H1 (cell line): ENCODE measurements at regions not wholly inside any gene's neighbourhood (a gene's known extent, or its start where the extent isn't known, plus 50 kb on each side); places are given as distances from the start of the nearest gene placed in this dataset.
A peak's percentile ranks its signal among the peaks of the same experiment; 100 is the strongest.

ENCODE experiments used
- CTCF ChIA-PET: fragments of 300-600 bp; sonication (Branson Sonifier 250); formaldehyde crosslinking; loops from one replicate; lab custom pipeline; 2021; ENCODE audit not compliant: partially characterized antibody; lab: Charles Lee
- POLR2A ChIA-PET: fragments of 300-600 bp; sonication (Branson Sonifier 250); formaldehyde crosslinking; loops from one replicate; lab custom pipeline; 2021; ENCODE audit warnings: inconsistent platforms; ENCODE audit not compliant: partially characterized antibody; lab: Charles Lee
- DNase-seq, 2 experiments: peaks; one replicate each; pipeline versions ENCODE4 v3.0.0 to v3.0.0-alpha.2; 2010 to 2022; ENCODE audit warnings: low spot score in 2 of 2, low read depth in 1 of 2, mixed read lengths in 1 of 2
- FAIRE-seq: peaks from 2 replicates; lab custom pipeline; 2011; peaks lifted over from hg19 to GRCh38; lab: Jason Lieb, UNC
- H2AFZ ChIP-seq: 2 replicates; pipeline ENCODE4 v1.8.1; 2012; ENCODE audit warnings: low read length, inconsistent platforms
- H2AK5ac ChIP-seq: 2 replicates; pipeline ENCODE4 v1.6.1; 2013; ENCODE audit warnings: low read depth, low read length
- H2BK120ac ChIP-seq: replicated peaks from 2 replicates; pipeline ENCODE3; 2013; ENCODE audit warnings: low read depth, low read length, inconsistent platforms
- H2BK12ac ChIP-seq: 2 replicates; pipeline ENCODE4 v1.6.1; 2013; ENCODE audit warnings: low read depth, low read length
- H2BK15ac ChIP-seq: 2 replicates; pipeline ENCODE4 v1.6.1; 2013; ENCODE audit warnings: low read length
- H2BK20ac ChIP-seq: 2 replicates; pipeline ENCODE4 v1.6.1; 2013; ENCODE audit warnings: low read length
- H2BK5ac ChIP-seq: 2 replicates; pipeline ENCODE4 v1.6.1; 2013; ENCODE audit warnings: low read depth, low read length
- H3K14ac ChIP-seq: 2 replicates; pipeline ENCODE4 v1.6.1; 2013; ENCODE audit warnings: inconsistent platforms; ENCODE audit not compliant: insufficient read length
- H3K18ac ChIP-seq: 2 replicates; pipeline ENCODE4 v1.6.1; 2013; ENCODE audit warnings: low read length; ENCODE audit errors: extremely low read depth
- H3K23ac ChIP-seq: 2 replicates; pipeline ENCODE4 v1.6.1; 2013; ENCODE audit warnings: inconsistent platforms; ENCODE audit not compliant: insufficient read length
- H3K23me2 ChIP-seq: 2 replicates; pipeline ENCODE4 v1.6.1; 2013; ENCODE audit warnings: low read depth, low read length
- H3K27ac ChIP-seq: 2 replicates; pipeline ENCODE4 v1.6.1; 2011; ENCODE audit warnings: low read depth, low read length, inconsistent platforms
- H3K27me3 ChIP-seq, 4 experiments: replicated peaks in 1 of 4; 1 replicate in 1 of 4; 2 replicates in 3 of 4; pipeline versions ENCODE4 v1.6.1 to v1.8.1; 2011 to 2013; ENCODE audit warnings: low read length in 3 of 4, mild to moderate bottlenecking in 3 of 4, inconsistent platforms in 2 of 4, mixed read lengths in 2 of 4, moderate library complexity in 1 of 4; ENCODE audit not compliant: control insufficient read depth in 3 of 4, insufficient read depth in 3 of 4; ENCODE audit errors: extremely low read depth in 1 of 4
- H3K36me3 ChIP-seq, 4 experiments: 2 replicates each; pipeline versions ENCODE4 v1.6.1 to v1.8.1; 2011 to 2013; ENCODE audit warnings: mild to moderate bottlenecking in 4 of 4, low read length in 3 of 4, moderate library complexity in 2 of 4, control low read depth in 1 of 4, inconsistent platforms in 1 of 4; ENCODE audit not compliant: insufficient read depth in 4 of 4, control insufficient read depth in 2 of 4
- H3K4ac ChIP-seq: replicated peaks from 2 replicates; pipeline ENCODE3; 2013; ENCODE audit warnings: low read length, low read depth, mixed read lengths, inconsistent platforms; ENCODE audit not compliant: insufficient read length
- H3K4me1 ChIP-seq, 4 experiments: replicated peaks in 1 of 4; 1 replicate in 1 of 4; 2 replicates in 3 of 4; pipeline versions ENCODE4 v1.6.1 to v1.8.1; 2011 to 2013; ENCODE audit warnings: low read length in 3 of 4, inconsistent platforms in 2 of 4, mixed read lengths in 1 of 4; ENCODE audit not compliant: insufficient read depth in 4 of 4, control insufficient read depth in 3 of 4
- H3K4me2 ChIP-seq, 2 experiments: 2 replicates each; pipeline versions ENCODE4 v1.6.1 to v1.8.1; 2011 to 2013; ENCODE audit warnings: low read depth in 2 of 2, low read length in 2 of 2, control low read depth in 1 of 2, inconsistent platforms in 1 of 2, mild to moderate bottlenecking in 1 of 2; ENCODE audit not compliant: insufficient read depth in 1 of 2
- H3K4me3 ChIP-seq, 4 experiments: fragments of 200-600, 300-600 bp in 1 of 4; sonication (generic), shearing (Covaris generic), sonication (Bioruptor Twin) in 1 of 4; 2 replicates each; pipeline versions ENCODE4 v1.5.1 to v1.8.1; 2011 to 2016; ENCODE audit warnings: low read length in 4 of 4, low read depth in 3 of 4, control low read depth in 2 of 4, inconsistent platforms in 2 of 4, mild to moderate bottlenecking in 2 of 4, mixed read lengths in 1 of 4, moderate library complexity in 1 of 4; ENCODE audit not compliant: insufficient read depth in 2 of 4; ENCODE audit errors: extremely low read depth in 1 of 4
- H3K56ac ChIP-seq: replicated peaks from 2 replicates; pipeline ENCODE3; 2013; ENCODE audit warnings: low read depth, mild to moderate bottlenecking, mixed read lengths, low read length, inconsistent platforms; ENCODE audit not compliant: insufficient read length
- H3K79me1 ChIP-seq: 2 replicates; pipeline ENCODE4 v1.6.1; 2013; ENCODE audit warnings: low read depth, low read length, control low read depth
- H3K79me2 ChIP-seq, 2 experiments: 2 replicates each; pipeline versions ENCODE4 v1.6.1 to v1.8.1; 2012 to 2013; ENCODE audit warnings: low read length in 2 of 2, mild to moderate bottlenecking in 2 of 2, inconsistent platforms in 1 of 2; ENCODE audit not compliant: insufficient read depth in 2 of 2, control insufficient read depth in 1 of 2
- H3K9ac ChIP-seq, 4 experiments: replicated peaks in 1 of 4; 1 replicate in 1 of 4; 2 replicates in 3 of 4; pipeline versions ENCODE4 v1.6.1 to v1.8.1; 2011 to 2013; ENCODE audit warnings: low read depth in 3 of 4, low read length in 3 of 4, control low read depth in 2 of 4, mild to moderate bottlenecking in 2 of 4, moderate library complexity in 2 of 4, inconsistent platforms in 1 of 4; ENCODE audit errors: extremely low read depth in 1 of 4
- H3K9me3 ChIP-seq, 2 experiments: 2 replicates each; pipeline versions ENCODE4 v1.6.1 to v1.8.1; 2012 to 2013; ENCODE audit warnings: mild to moderate bottlenecking in 2 of 2, moderate library complexity in 2 of 2, control low read depth in 1 of 2, inconsistent platforms in 1 of 2, low read depth in 1 of 2, low read length in 1 of 2, mixed read lengths in 1 of 2; ENCODE audit not compliant: insufficient read depth in 2 of 2
- H4K20me1 ChIP-seq, 2 experiments: replicated peaks in 1 of 2; 2 replicates each; pipeline versions ENCODE3 to v1.8.1; 2011 to 2013; ENCODE audit warnings: inconsistent platforms in 2 of 2, low read length in 2 of 2, mild to moderate bottlenecking in 1 of 2; ENCODE audit not compliant: insufficient read depth in 2 of 2, control insufficient read depth in 1 of 2
- H4K5ac ChIP-seq: 2 replicates; pipeline ENCODE4 v1.6.1; 2013; ENCODE audit warnings: low read length, low read depth, mixed read lengths, inconsistent platforms; ENCODE audit not compliant: insufficient read length
- H4K8ac ChIP-seq: 2 replicates; pipeline ENCODE4 v1.8.0; 2013; ENCODE audit warnings: mild to moderate bottlenecking, moderate library complexity, low read length, inconsistent platforms; ENCODE audit not compliant: insufficient read depth; ENCODE audit errors: extremely low read depth
- H4K91ac ChIP-seq: replicated peaks from 2 replicates; pipeline ENCODE3; 2013; ENCODE audit warnings: low read length, mixed read lengths, inconsistent platforms; ENCODE audit not compliant: insufficient read length
- ASH2L ChIP-seq: fragments of 200-600, 300-600 bp; sonication (generic); IDR thresholded peaks from one replicate; pipeline ENCODE4 v1.7.1; 2017; ENCODE audit warnings: low read length
- BRCA1 ChIP-seq: IDR thresholded peaks from 2 replicates; pipeline ENCODE4 v1.6.1; 2012; ENCODE audit warnings: low read depth, low read length, improper control_type of control experiment
- CREB1 ChIP-seq: IDR thresholded peaks from 2 replicates; pipeline ENCODE4 v1.6.1; 2012; ENCODE audit warnings: inconsistent platforms
- FOSL1 ChIP-seq: IDR thresholded peaks from 2 replicates; pipeline ENCODE4 v1.6.1; 2011; ENCODE audit warnings: mild to moderate bottlenecking, low read depth, low read length, moderate library complexity; ENCODE audit not compliant: insufficient read depth
- KDM1A ChIP-seq: fragments of 200-600, 300-600 bp; sonication (generic); IDR thresholded peaks from 2 replicates; pipeline ENCODE4 v1.7.1; 2016; ENCODE audit warnings: mild to moderate bottlenecking, low read length, borderline replicate concordance
- NANOG ChIP-seq: IDR thresholded peaks from 2 replicates; pipeline ENCODE4 v1.6.1; 2011; ENCODE audit warnings: low read length, low read depth, mild to moderate bottlenecking, inconsistent platforms; ENCODE audit not compliant: insufficient read depth, poor library complexity, severe bottlenecking
- NRF1 ChIP-seq: IDR thresholded peaks from 2 replicates; pipeline ENCODE4 v1.6.1; 2011; ENCODE audit warnings: mild to moderate bottlenecking, low read depth, low read length, improper control_type of control experiment
- PHF8 ChIP-seq: fragments of 200-600 bp; sonication (generic); conservative IDR thresholded peaks from 2 replicates; pipeline ENCODE4 v1.7.1; 2012; ENCODE audit warnings: low read depth, mild to moderate bottlenecking, inconsistent platforms, low read length, moderate library complexity
- SP1 ChIP-seq: IDR thresholded peaks from 2 replicates; pipeline ENCODE4 v1.6.1; 2011; ENCODE audit warnings: low read depth, low read length
- SP2 ChIP-seq: IDR thresholded peaks from 2 replicates; pipeline ENCODE4 v1.6.1; 2012; ENCODE audit warnings: mild to moderate bottlenecking, low read length, inconsistent platforms
- TAF1 ChIP-seq: IDR thresholded peaks from 2 replicates; pipeline ENCODE4 v1.6.1; 2011; ENCODE audit warnings: mild to moderate bottlenecking, low read depth, low read length
- TAF7 ChIP-seq: optimal IDR thresholded peaks from 2 replicates; pipeline ENCODE3; 2011; ENCODE audit warnings: low read depth, mild to moderate bottlenecking, inconsistent platforms, low read length, moderate library complexity, borderline replicate concordance
- TCF12 ChIP-seq: IDR thresholded peaks from 2 replicates; pipeline ENCODE4 v1.6.1; 2011; ENCODE audit warnings: low read depth, mild to moderate bottlenecking, low read length
- TEAD4 ChIP-seq: IDR thresholded peaks from 2 replicates; pipeline ENCODE4 v1.6.1; 2012; ENCODE audit warnings: low read depth, low read length, inconsistent platforms, mixed read lengths
- YY1 ChIP-seq: IDR thresholded peaks from 2 replicates; pipeline ENCODE4 v1.6.1; 2011; ENCODE audit warnings: low read depth, mild to moderate bottlenecking, low read length
- WGBS, 2 experiments: shearing (Covaris generic) in 1 of 2; methylation state at CpG; one replicate each; pipeline versions ENCODE4 v1.1.6 to v1.1.7; 2013 to 2015; ENCODE audit warnings: low lambda C conversion rate in 2 of 2, mixed read lengths in 2 of 2, inconsistent platforms in 1 of 2, low coverage in 1 of 2, missing lambda C conversion rate in 1 of 2; ENCODE audit not compliant: insufficient replicate concordance in 2 of 2, insufficient coverage in 1 of 2, insufficient read length in 1 of 2; ENCODE audit errors: extremely low coverage in 1 of 2, missing lambda C conversion rate in 1 of 2; 5-methylcytosine and 5-hydroxymethylcytosine counted together

- H3K4me2 ChIP-seq, result no peak overlapping the region
- no peak for TF ChIP-seq YY1
- TF ChIP-seq KDM1A, result no peak
- TF ChIP-seq CREB1, result no peak
- TF ChIP-seq TEAD4, result no peak
- TF ChIP-seq TCF12, result no peak
- TF ChIP-seq SP1, result no peak
- no peak for TF ChIP-seq NANOG
- TF ChIP-seq TAF7, result no peak
- no peak for TF ChIP-seq SP2
- TF ChIP-seq NRF1, result no peak
- no peak for TF ChIP-seq ASH2L
- TF ChIP-seq FOSL1, result no peak
- TF ChIP-seq PHF8, result no peak
- TF ChIP-seq BRCA1, result no peak
- TF ChIP-seq TAF1, result no peak
Measured at GRCh38 chr19:28583713-28584112, 629.2 kb downstream of the UQCRFS1 start.

More at GRCh38 chr19:28583713-28584112, 629.2 kb downstream of the UQCRFS1 start:
- Histone ChIP-seq H3K4ac (no peak overlapping the region), H3K4me1 (peaks cover 6 to 27% (median 15%) of the 10 kb centered on the region in 4 experiments), H2BK5ac (0 out of 2 replicates have a peak overlapping the region, but pooled peaks have one; percentile 15), H3K27ac (no peak overlapping the region), H3K27me3 (no peaks in the 10 kb centered on the region), H2BK15ac (peak overlapping the region; percentile 24; the same call in 1 of the 2 replicates), H4K5ac (no peak overlapping the region), H3K4me3 (no peak overlapping the region), H2AFZ (no peak overlapping the region), H3K56ac (no peak overlapping the region), H3K9ac (no peak overlapping the region), H3K23me2 (peaks cover 2% of the 10 kb centered on the region; the same call in 1 of the 2 replicates), H3K14ac (no peak overlapping the region), H2AK5ac (no peak overlapping the region; the same call in 1 of the 2 replicates), H3K18ac (0 out of 2 replicates have a peak overlapping the region, but pooled peaks have one; percentile 36), H4K91ac (peak overlapping the region; percentile 5), H4K20me1 (no peaks in the 10 kb centered on the region), H2BK12ac (peak overlapping the region; percentile 82; the same call in 1 of the 2 replicates), H2BK120ac (no peak overlapping the region), H3K36me3 (no peaks in the 10 kb centered on the region), H3K79me1 (no peaks in the 10 kb centered on the region), H3K23ac (no peak overlapping the region), H3K9me3 (no peaks in the 10 kb centered on the region), H3K79me2 (no peaks in the 10 kb centered on the region), H2BK20ac (peak overlapping the region; percentile 5; the same call in 1 of the 2 replicates), H4K8ac (no peak overlapping the region)
- FAIRE-seq (no peak), DNase-seq (no peak)
- 97% methylated on average over 8 of the region's 8 CpGs; no CpG with 5 or more reads in 1 of the 2 experiments for WGBS, 2 experiments
- POLR2A ChIA-PET, result no interaction called here
- CTCF ChIA-PET, result interaction anchor here (0.7 to 1.5 kb wide), 3 partner anchors 8 to 95 kb away, joined by 3 to 4 read pairs (median 4); no protein-coding TSS in a partner anchor
